ENCODE measurements at regions not wholly inside any gene's neighbourhood (a gene's known extent, or its start where the extent isn't known, plus 50 kb on each side); places are given as distances from the start of the nearest gene placed in this dataset.

DNA sequence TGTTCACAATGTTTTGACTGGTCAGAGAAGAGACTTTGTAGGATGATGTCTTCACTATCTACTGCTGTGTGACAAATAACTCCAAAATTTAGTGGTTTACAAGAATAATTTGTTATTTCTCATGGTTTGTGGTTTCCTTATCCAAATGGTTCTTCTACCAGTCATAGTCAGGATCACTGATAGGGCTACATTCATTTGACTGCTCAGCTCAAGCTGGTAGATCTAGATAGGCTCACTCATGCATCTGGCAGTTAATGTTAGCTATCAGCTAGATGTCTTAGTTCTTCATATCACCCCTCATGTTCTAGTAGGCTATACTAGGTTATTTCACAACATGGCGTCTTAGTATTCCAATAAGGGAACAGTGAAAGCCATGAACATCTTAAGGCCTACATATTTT, 131.0 kb downstream of the ID4 start:
- Histone ChIP-seq H3K36me3 (ENCODE audit: low read length) (no peaks in the 10 kb centered on the region), H3K27ac (ENCODE audit: low read depth, low read length) (no peak overlapping the region), H3F3A (ENCODE audit: insufficient read depth) (no peaks in the 10 kb centered on the region), H4K20me1 (ENCODE audit: low read depth, low read length) (no peaks in the 10 kb centered on the region), H3K9ac (ENCODE audit: low read length) (no peak overlapping the region), H3K27me3 (ENCODE audit: low read length) (no peaks in the 10 kb centered on the region), H3K4me2 (ENCODE audit: low read depth, low read length, poor library complexity, severe bottlenecking) (no peak overlapping the region), H3K9me3 (ENCODE audit: insufficient read depth, low read length) (no peaks in the 10 kb centered on the region), H2AFZ (ENCODE audit: low read depth, low read length, severe bottlenecking) (no peak overlapping the region), H3K9me2 (replicated peaks; ENCODE audit: insufficient read depth, low read length) (no peaks in the 10 kb centered on the region), H3K79me2 (ENCODE audit: insufficient read depth, low read length) (no peaks in the 10 kb centered on the region), H3K4me3 (ENCODE audit: insufficient read depth, low read length, poor library complexity, severe bottlenecking) (no peak overlapping the region)
- TF ChIP-seq CTCF (IDR thresholded peaks at IDR 0.05; ENCODE audit: insufficient read depth, low read length, poor library complexity, severe bottlenecking) (no peak), EZH2phosphoT487 (conservative IDR thresholded peaks at IDR 0.05; ENCODE audit: low read length) (no peak)

DNA sequence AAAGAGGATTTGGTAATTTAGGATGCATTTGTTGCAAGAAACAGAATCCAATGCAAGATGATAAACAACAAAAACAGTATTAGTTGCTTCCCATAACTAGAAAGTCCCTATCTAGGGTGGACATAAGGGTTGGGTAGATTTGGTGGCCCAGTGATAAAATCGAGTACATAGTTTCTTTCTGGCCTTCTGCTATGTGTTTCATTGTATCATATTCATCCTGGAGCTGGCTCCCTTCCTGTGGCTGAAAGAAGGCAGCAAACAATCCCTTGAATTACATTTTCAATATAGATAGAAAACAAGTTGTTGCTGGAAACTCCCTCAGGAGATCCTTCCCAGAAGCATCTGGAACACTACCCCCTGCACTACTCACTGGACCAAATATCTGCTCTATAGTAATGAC, 135.1 kb downstream of the ID4 start:
- H3K9me3 ChIP-seq (ENCODE audit: insufficient read depth, low read length), result no peaks in the 10 kb centered on the region
- no peak overlapping the region for H3K4me3 ChIP-seq (ENCODE audit: insufficient read depth, low read length, poor library complexity, severe bottlenecking)
- no peak overlapping the region for H2AFZ ChIP-seq (ENCODE audit: low read depth, low read length, severe bottlenecking)
- no peak overlapping the region for H3K27ac ChIP-seq (ENCODE audit: low read depth, low read length)
- no peak overlapping the region for H3K4me2 ChIP-seq (ENCODE audit: low read depth, low read length, poor library complexity, severe bottlenecking)
- H4K20me1 ChIP-seq (ENCODE audit: low read depth, low read length), result no peaks in the 10 kb centered on the region
- no peaks in the 10 kb centered on the region for H3F3A ChIP-seq (ENCODE audit: insufficient read depth)
- TF ChIP-seq CTCF (IDR thresholded peaks at IDR 0.05; ENCODE audit: insufficient read depth, low read length, poor library complexity, severe bottlenecking) (no peak), EZH2phosphoT487 (conservative IDR thresholded peaks at IDR 0.05; ENCODE audit: low read length) (no peak)
- H3K9ac ChIP-seq (ENCODE audit: low read length), result no peak overlapping the region
- H3K9me2 ChIP-seq (replicated peaks; ENCODE audit: insufficient read depth, low read length), result no peaks in the 10 kb centered on the region
- no peaks in the 10 kb centered on the region for H3K36me3 ChIP-seq (ENCODE audit: low read length)
- H3K27me3 ChIP-seq (ENCODE audit: low read length), result no peaks in the 10 kb centered on the region
- H3K79me2 ChIP-seq (ENCODE audit: insufficient read depth, low read length), result no peaks in the 10 kb centered on the region

GRCh38 chr6:19976411-19977129, 139.4 kb downstream of the ID4 start:
- H3K79me2 ChIP-seq (ENCODE audit: insufficient read depth, low read length), result no peaks in the 10 kb centered on the region
- no peak overlapping the region for H3K4me3 ChIP-seq (ENCODE audit: insufficient read depth, low read length, poor library complexity, severe bottlenecking)
- TF ChIP-seq EZH2phosphoT487 (conservative IDR thresholded peaks at IDR 0.05; ENCODE audit: low read length), result no peak
- no peak for TF ChIP-seq CTCF (IDR thresholded peaks at IDR 0.05; ENCODE audit: insufficient read depth, low read length, poor library complexity, severe bottlenecking)
- H3K9ac ChIP-seq (ENCODE audit: low read length), result no peak overlapping the region
- no peaks in the 10 kb centered on the region for H3K27me3 ChIP-seq (ENCODE audit: low read length)
- H3K9me3 ChIP-seq (ENCODE audit: insufficient read depth, low read length), result no peaks in the 10 kb centered on the region
- H2AFZ ChIP-seq (ENCODE audit: low read depth, low read length, severe bottlenecking), result no peak overlapping the region
- H3F3A ChIP-seq (ENCODE audit: insufficient read depth), result no peaks in the 10 kb centered on the region
- H3K4me2 ChIP-seq (ENCODE audit: low read depth, low read length, poor library complexity, severe bottlenecking), result no peak overlapping the region
- no peak overlapping the region for H3K27ac ChIP-seq (ENCODE audit: low read depth, low read length)
- H3K36me3 ChIP-seq (ENCODE audit: low read length), result no peaks in the 10 kb centered on the region
- no peaks in the 10 kb centered on the region for H3K9me2 ChIP-seq (replicated peaks; ENCODE audit: insufficient read depth, low read length)
- H4K20me1 ChIP-seq (ENCODE audit: low read depth, low read length), result no peaks in the 10 kb centered on the region
